A673 (cell line): ENCODE measurements at regions not wholly inside any gene's neighbourhood (a gene's known extent, or its start where the extent isn't known, plus 50 kb on each side); places are given as distances from the start of the nearest gene placed in this dataset.

ENCODE experiments used
- BruUV-seq: library from RNA; stranded (reverse); fragments of 400-500 nt; replicated peaks from 2 replicates; lab custom pipeline; 2021; lab: Mats Ljungman, UMichigan
- CTCF ChIA-PET: fragments of 300-600 bp; sonication (Branson Sonifier 250); formaldehyde crosslinking; loops from one replicate; lab custom pipeline; 2022; ENCODE audit warnings: antibody characterized with exemption; lab: Charles Lee
- POLR2A ChIA-PET: fragments of 300-600 bp; sonication (Branson Sonifier 250); formaldehyde crosslinking; loops from one replicate; lab custom pipeline; 2022; ENCODE audit warnings: antibody characterized with exemption; ENCODE audit not compliant: low non-redundant PET; lab: Charles Lee
- DNase-seq: peaks from one replicate; pipeline ENCODE4 v3.0.0-alpha.2; 2015; ENCODE audit warnings: low spot score
- H3K27ac ChIP-seq: fragments of 200-600 bp; sonication (generic); 2 replicates; pipeline ENCODE4 v1.5.1; 2016; ENCODE audit warnings: mixed run types, low read depth, mild to moderate bottlenecking, mixed read lengths, antibody characterized with exemption, low read length; ENCODE audit not compliant: poor library complexity, severe bottlenecking
- H3K27me3 ChIP-seq: fragments of 200-600 bp; sonication (generic); replicated peaks from 2 replicates; pipeline ENCODE4 v1.6.1; 2017; ENCODE audit warnings: mixed run types, low read depth, mild to moderate bottlenecking, mixed read lengths, antibody characterized with exemption, low read length; ENCODE audit not compliant: insufficient read depth, poor library complexity
- H3K36me3 ChIP-seq: fragments of 200-600 bp; sonication (generic); 2 replicates; pipeline ENCODE4 v1.6.1; 2016; ENCODE audit warnings: mixed run types, mild to moderate bottlenecking, mixed read lengths, antibody characterized with exemption, low read length; ENCODE audit not compliant: insufficient read depth, poor library complexity, severe bottlenecking
- H3K4me1 ChIP-seq: fragments of 200-600 bp; sonication (generic); 2 replicates; pipeline ENCODE4 v1.6.1; 2017; ENCODE audit warnings: mixed run types, mild to moderate bottlenecking, mixed read lengths, antibody characterized with exemption, low read length; ENCODE audit not compliant: insufficient read depth, poor library complexity, severe bottlenecking
- H3K4me3 ChIP-seq: fragments of 200-600 bp; sonication (generic); 2 replicates; pipeline ENCODE4 v1.5.1; 2016; ENCODE audit warnings: low read depth, mixed run types, mild to moderate bottlenecking, mixed read lengths, low read length; ENCODE audit not compliant: poor library complexity, severe bottlenecking
- H3K9me3 ChIP-seq: fragments of 200-600 bp; sonication (generic); 2 replicates; pipeline ENCODE4 v1.6.1; 2016; ENCODE audit warnings: mixed run types, low read depth, mild to moderate bottlenecking, mixed read lengths, antibody characterized with exemption, low read length; ENCODE audit not compliant: poor library complexity, severe bottlenecking
- EZH2 ChIP-seq: fragments of 200-600 bp; sonication (generic); IDR thresholded peaks from 2 replicates; pipeline ENCODE4 v1.6.1; 2017; ENCODE audit warnings: borderline replicate concordance, low read depth, mild to moderate bottlenecking, mixed read lengths, antibody characterized with exemption, low read length; ENCODE audit not compliant: poor library complexity, severe bottlenecking
- intact Hi-C: fragments of 100-400 bp; cut with micrococcal nuclease; formaldehyde crosslinking; loops from one replicate; pipeline ENCODE4 v1.10.0; 2022; ENCODE audit not compliant: unreplicated experiment
- TF ChIP-seq, protein P1 (sequence below): fragments of 300-800, 200-600 bp; sonication (generic); conservative IDR thresholded peaks from 2 replicates; pipeline ENCODE4 v1.5.1; 2017; ENCODE audit warnings: low read depth, mild to moderate bottlenecking, antibody characterized with exemption, low read length, moderate library complexity, mixed read lengths

DNA sequence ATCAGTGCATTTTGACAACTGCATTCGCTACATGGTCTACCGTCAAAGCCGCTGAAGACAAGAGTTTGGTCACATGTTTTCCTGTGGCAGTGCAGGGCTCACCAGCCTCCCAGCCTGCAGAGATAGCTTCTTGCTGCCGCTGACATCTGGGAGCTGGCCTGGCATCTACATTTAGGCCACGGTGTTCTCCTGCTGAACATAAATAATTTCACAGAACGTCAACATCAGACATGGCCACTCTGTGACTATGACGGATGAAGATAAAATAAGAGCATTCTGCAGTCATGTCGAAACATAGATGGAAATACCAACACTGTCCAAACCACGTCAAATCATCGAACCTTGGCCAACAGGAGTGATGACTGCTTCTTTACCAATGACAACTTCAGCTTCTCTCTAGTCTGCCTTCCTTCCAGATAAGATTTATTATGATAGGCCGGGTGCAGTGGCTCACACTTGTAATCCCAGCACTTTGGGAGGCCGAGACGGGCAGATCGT, 91.2 kb downstream of the TNFAIP2 start:
- no TSS peak for BruUV-seq

DNA sequence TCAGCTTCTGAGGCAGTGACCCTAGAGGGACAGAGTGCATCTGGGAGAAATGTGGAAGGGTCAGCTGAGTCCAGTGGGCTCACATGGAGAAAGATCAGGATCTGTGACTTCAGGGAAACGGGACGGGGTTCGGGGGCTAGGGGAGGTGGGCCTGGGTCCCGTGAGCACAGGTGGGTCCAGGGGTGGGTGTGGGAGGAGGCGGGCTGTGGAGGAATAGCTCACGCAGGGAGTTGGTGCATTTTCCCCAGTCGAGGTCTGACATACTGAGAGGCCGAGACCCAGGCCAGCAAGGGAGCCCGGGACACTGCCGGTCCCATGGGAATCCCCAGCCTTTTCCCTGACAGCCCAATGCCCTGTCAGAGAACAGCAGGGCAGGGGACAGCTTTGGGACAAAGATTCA, 93.1 kb downstream of the TNFAIP2 start:
- intact Hi-C loops, result no loop called here
- Histone ChIP-seq H3K9me3 (no peaks in the 10 kb centered on the region), H3K4me3 (no peak overlapping the region), H3K27me3 (no peaks in the 10 kb centered on the region), H3K36me3 (no peaks in the 10 kb centered on the region), H3K4me1 (no peaks in the 10 kb centered on the region), H3K27ac (no peak overlapping the region)
- DNase-seq, result no peak
- TF ChIP-seq, protein P1, sequence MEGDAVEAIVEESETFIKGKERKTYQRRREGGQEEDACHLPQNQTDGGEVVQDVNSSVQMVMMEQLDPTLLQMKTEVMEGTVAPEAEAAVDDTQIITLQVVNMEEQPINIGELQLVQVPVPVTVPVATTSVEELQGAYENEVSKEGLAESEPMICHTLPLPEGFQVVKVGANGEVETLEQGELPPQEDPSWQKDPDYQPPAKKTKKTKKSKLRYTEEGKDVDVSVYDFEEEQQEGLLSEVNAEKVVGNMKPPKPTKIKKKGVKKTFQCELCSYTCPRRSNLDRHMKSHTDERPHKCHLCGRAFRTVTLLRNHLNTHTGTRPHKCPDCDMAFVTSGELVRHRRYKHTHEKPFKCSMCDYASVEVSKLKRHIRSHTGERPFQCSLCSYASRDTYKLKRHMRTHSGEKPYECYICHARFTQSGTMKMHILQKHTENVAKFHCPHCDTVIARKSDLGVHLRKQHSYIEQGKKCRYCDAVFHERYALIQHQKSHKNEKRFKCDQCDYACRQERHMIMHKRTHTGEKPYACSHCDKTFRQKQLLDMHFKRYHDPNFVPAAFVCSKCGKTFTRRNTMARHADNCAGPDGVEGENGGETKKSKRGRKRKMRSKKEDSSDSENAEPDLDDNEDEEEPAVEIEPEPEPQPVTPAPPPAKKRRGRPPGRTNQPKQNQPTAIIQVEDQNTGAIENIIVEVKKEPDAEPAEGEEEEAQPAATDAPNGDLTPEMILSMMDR, result no peak
- TF ChIP-seq EZH2, result no peak
- no TSS peak for BruUV-seq
- POLR2A ChIA-PET, result no interaction called here
- CTCF ChIA-PET, result no interaction called here

More for the DNA sequence above, 91.2 kb downstream of the TNFAIP2 start:
- intact Hi-C loops, result no loop called here
- no peaks in the 10 kb centered on the region for H3K36me3 ChIP-seq
- no peaks in the 10 kb centered on the region for H3K27me3 ChIP-seq
- CTCF ChIA-PET, result no interaction called here
- H3K9me3 ChIP-seq, result no peaks in the 10 kb centered on the region
- POLR2A ChIA-PET, result no interaction called here
- H3K4me1 ChIP-seq, result no peaks in the 10 kb centered on the region
- no peak for DNase-seq
- H3K4me3 ChIP-seq, result no peak overlapping the region
- H3K27ac ChIP-seq, result no peak overlapping the region
- no peak for TF ChIP-seq EZH2
- TF ChIP-seq, protein P1, result no peak

DNA sequence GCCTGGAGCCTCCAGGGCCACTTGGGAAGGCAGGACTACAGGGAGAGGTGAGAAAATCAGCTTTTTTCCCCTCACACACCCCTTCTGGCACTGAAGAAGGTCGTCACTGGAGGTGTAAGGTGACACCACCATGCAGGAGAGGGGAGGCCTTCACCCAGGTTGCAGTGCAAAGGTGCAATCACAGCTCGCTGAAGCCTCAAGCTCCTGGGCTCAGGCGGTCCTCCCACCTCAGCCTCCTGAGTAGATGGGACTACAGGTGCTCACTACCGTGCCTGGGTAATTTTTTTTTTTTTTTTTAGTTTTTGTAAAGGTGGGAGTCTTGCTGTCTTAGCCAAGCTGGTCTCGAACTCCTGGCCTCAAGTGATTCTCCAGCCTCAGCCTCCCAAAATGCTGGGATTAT, 93.6 kb downstream of the TNFAIP2 start:
- CTCF ChIA-PET, result no interaction called here
- no peaks in the 10 kb centered on the region for H3K4me1 ChIP-seq
- H3K9me3 ChIP-seq, result no peaks in the 10 kb centered on the region
- no peak overlapping the region for H3K27ac ChIP-seq
- TF ChIP-seq, protein P1, result no peak
- no peak for TF ChIP-seq EZH2
- H3K27me3 ChIP-seq, result no peaks in the 10 kb centered on the region
- DNase-seq, result no peak
- POLR2A ChIA-PET, result no interaction called here
- H3K4me3 ChIP-seq, result no peak overlapping the region
- no TSS peak for BruUV-seq
- H3K36me3 ChIP-seq, result no peaks in the 10 kb centered on the region
- intact Hi-C loops, result no loop called here
